Upper lobe of left lung (tissue), 6 donors: ENCODE measurements at regions not wholly inside any gene's neighbourhood (a gene's known extent, or its start where the extent isn't known, plus 50 kb on each side); places are given as distances from the start of the nearest gene placed in this dataset.

Source experiments
- ATAC-seq, 2 donors: fragments of 200-7000 bp; cut with Tn5 transposase; one replicate each; pipeline ENCODE4 v1.9.1; 2022; ENCODE audit warnings: mild to moderate bottlenecking in 2 of 2, moderate library complexity in 2 of 2; ENCODE audit not compliant: low FRiP score in 2 of 2
- DNase-seq, 2 donors: peaks; one replicate each; pipeline ENCODE4 v3.0.0-alpha.2; 2019 to 2020
- H3K27ac ChIP-seq, 4 donors: fragments of 200-600 bp; sonication (generic); one replicate each; pipeline ENCODE4 v1.5.1; 2016 to 2019
- H3K27me3 ChIP-seq, 4 donors: fragments of 200-600 bp; sonication (generic); one replicate each; pipeline ENCODE4 v1.5.1; 2017 to 2019
- H3K36me3 ChIP-seq, 4 donors: fragments of 200-600 bp; sonication (generic); one replicate each; pipeline ENCODE4 v1.5.1; 2016 to 2019
- H3K4me1 ChIP-seq, 4 donors: fragments of 200-600 bp; sonication (generic); one replicate each; pipeline ENCODE4 v1.5.1; 2018 to 2019
- H3K4me3 ChIP-seq, 4 donors: fragments of 200-600 bp; sonication (generic); one replicate each; pipeline ENCODE4 v1.5.1; 2017 to 2019; ENCODE audit warnings: mild to moderate bottlenecking in 2 of 4, moderate library complexity in 1 of 4
- H3K9me3 ChIP-seq, 4 donors: fragments of 200-600 bp; sonication (generic); one replicate each; pipeline ENCODE4 v1.5.1; 2018 to 2019
- CTCF ChIP-seq, 6 experiments: fragments of 450-650 bp in 4 of 6; fragments of 200-600 bp in 2 of 6; sonication (generic) in 2 of 6; IDR thresholded peaks; one replicate each; pipeline ENCODE4 v1.5.1; 2016 to 2019; ENCODE audit warnings: antibody characterized with exemption in 6 of 6
- EP300 ChIP-seq, 4 donors: sonication (generic); formaldehyde crosslinking; IDR thresholded peaks; one replicate each; pipeline ENCODE4 v1.5.1; 2017; ENCODE audit warnings: antibody characterized with exemption in 4 of 4, control low read depth in 2 of 4
- POLR2A ChIP-seq, 4 donors: fragments of 450-650 bp; IDR thresholded peaks; one replicate each; pipeline ENCODE4 v1.5.1; 2016 to 2017; ENCODE audit warnings: antibody characterized with exemption in 4 of 4, mild to moderate bottlenecking in 2 of 4
- POLR2AphosphoS5 ChIP-seq, 2 donors: sonication (generic); formaldehyde crosslinking; IDR thresholded peaks; one replicate each; pipeline ENCODE4 v1.5.1; 2017; ENCODE audit warnings: antibody characterized with exemption in 2 of 2
- WGBS, 2 donors: methylation state at CpG; one replicate each; pipeline ENCODE4 v1.1.5; 2017 to 2018; 5-methylcytosine and 5-hydroxymethylcytosine counted together
- donor health status: DM: no; HTN: no; CAD: no; lungs with moderate emphysema.
- donor health status: DM: no; HTN: yes; CAD: no; lungs with severe emphysema.

GRCh38 chr7:94129443-94130140 is 125.4 kb upstream of the BET1 start:
- H3K4me1 ChIP-seq = no peaks in the 10 kb centered on the region
- no peaks in the 10 kb centered on the region for H3K27me3 ChIP-seq
- no peak overlapping the region for H3K4me3 ChIP-seq
- H3K9me3 ChIP-seq = no peaks in the 10 kb centered on the region
- H3K27ac ChIP-seq = no peak overlapping the region
- 48 to 52% methylated on average over 1 of the region's 1 CpG for WGBS, 2 donors
- ATAC-seq (peak in 1 of 2 donors; percentile 59), DNase-seq (no peak)
- no peaks in the 10 kb centered on the region for H3K36me3 ChIP-seq
- TF ChIP-seq CTCF (IDR thresholded peaks at IDR 0.05) (no peak), POLR2AphosphoS5 (IDR thresholded peaks at IDR 0.05) (no peak)

- no peak for DNase-seq
- no peaks in the 10 kb centered on the region for H3K27me3 ChIP-seq
- TF ChIP-seq CTCF (IDR thresholded peaks at IDR 0.05) (no peak), POLR2A (IDR thresholded peaks at IDR 0.05) (no peak), EP300 (IDR thresholded peaks at IDR 0.05) (no peak), POLR2AphosphoS5 (IDR thresholded peaks at IDR 0.05) (no peak)
- no peak overlapping the region for H3K27ac ChIP-seq
- no peak overlapping the region for H3K4me3 ChIP-seq
- no peaks in the 10 kb centered on the region for H3K4me1 ChIP-seq
- no peaks in the 10 kb centered on the region for H3K36me3 ChIP-seq
- no peak for ATAC-seq
- no peaks in the 10 kb centered on the region for H3K9me3 ChIP-seq
- whole genome bisulfite sequencing, 2 donors = 93 to 100% methylated on average over 3 of the region's 3 CpGs
Observed at GRCh38 chr7:94130716-94131115, 126.6 kb upstream of the BET1 start.

- DNase-seq = no peak
- WGBS, 2 donors = 55 to 63% methylated on average over 4 of the region's 4 CpGs
- no peaks in the 10 kb centered on the region for H3K4me1 ChIP-seq
- H3K27me3 ChIP-seq = no peaks in the 10 kb centered on the region
- no peak overlapping the region for H3K4me3 ChIP-seq
- H3K36me3 ChIP-seq = no peaks in the 10 kb centered on the region
- no peaks in the 10 kb centered on the region for H3K9me3 ChIP-seq
- ATAC-seq = no peak
- TF ChIP-seq POLR2AphosphoS5 (IDR thresholded peaks at IDR 0.05) (no peak), CTCF (IDR thresholded peaks at IDR 0.05) (no peak), EP300 (IDR thresholded peaks at IDR 0.05) (no peak), POLR2A (IDR thresholded peaks at IDR 0.05) (no peak)
- no peak overlapping the region for H3K27ac ChIP-seq
Observed at GRCh38 chr7:94133460-94133859, 129.3 kb upstream of the BET1 start.

- TF ChIP-seq POLR2A (IDR thresholded peaks at IDR 0.05) = no peak
- no peak for TF ChIP-seq CTCF (IDR thresholded peaks at IDR 0.05)
- TF ChIP-seq EP300 (IDR thresholded peaks at IDR 0.05) = no peak
- TF ChIP-seq POLR2AphosphoS5 (IDR thresholded peaks at IDR 0.05) = no peak
- Histone ChIP-seq H3K27me3 (no peaks in the 10 kb centered on the region), H3K9me3 (no peaks in the 10 kb centered on the region), H3K4me1 (no peaks in the 10 kb centered on the region), H3K27ac (no peak overlapping the region), H3K4me3 (no peak overlapping the region), H3K36me3 (no peaks in the 10 kb centered on the region)
- ATAC-seq = no peak
- DNase-seq = no peak
- 73 to 77% methylated on average over 1 of the region's 1 CpG for WGBS, 2 donors
Observed at GRCh38 chr7:94135180-94135579, 131.0 kb upstream of the BET1 start.

GRCh38 chr7:94142281-94142680 is 138.1 kb upstream of the BET1 start:
- no peaks in the 10 kb centered on the region for H3K9me3 ChIP-seq
- H3K4me1 ChIP-seq = no peaks in the 10 kb centered on the region
- DNase-seq (no peak), ATAC-seq (no peak)
- WGBS, 2 donors = 76 to 77% methylated on average over 2 of the region's 2 CpGs
- no peaks in the 10 kb centered on the region for H3K27me3 ChIP-seq
- H3K36me3 ChIP-seq = no peaks in the 10 kb centered on the region
- H3K4me3 ChIP-seq = no peak overlapping the region
- TF ChIP-seq POLR2A (IDR thresholded peaks at IDR 0.05) (no peak), CTCF (IDR thresholded peaks at IDR 0.05) (no peak), POLR2AphosphoS5 (IDR thresholded peaks at IDR 0.05) (no peak), EP300 (IDR thresholded peaks at IDR 0.05) (no peak)
- H3K27ac ChIP-seq = no peak overlapping the region
